HCT116 (cell line): ENCODE measurements at regions not wholly inside any gene's neighbourhood (a gene's known extent, or its start where the extent isn't known, plus 50 kb on each side); places are given as distances from the start of the nearest gene placed in this dataset.

ENCODE experiments used
- ATAC-seq: fragments of 200-7000 bp; cut with Tn5 transposase; 2 replicates; pipeline ENCODE4 v1.9.1; 2020; ENCODE audit warnings: mild to moderate bottlenecking, moderate library complexity
- BruUV-seq: library from RNA; stranded (reverse); fragments of 400-500 nt; replicated peaks from 2 replicates; lab custom pipeline; 2021; lab: Mats Ljungman, UMichigan
- CTCF ChIA-PET: fragments of 300-600 bp; sonication (Branson Sonifier 250); formaldehyde crosslinking; loops from one replicate; lab custom pipeline; 2021; ENCODE audit warnings: antibody characterized with exemption; lab: Charles Lee
- POLR2A ChIA-PET: fragments of 300-600, 350-600 bp; sonication (Branson Sonifier 250); formaldehyde crosslinking; loops from one replicate; lab custom pipeline; 2021; ENCODE audit warnings: antibody characterized with exemption; lab: Charles Lee
- RAD21 ChIA-PET, 2 experiments: fragments of 300-600 bp; sonication (Branson Sonifier 250); formaldehyde crosslinking; loops; one replicate each; lab custom pipeline; 2023; ENCODE audit warnings: low total read pairs in 2 of 2; ENCODE audit not compliant: uncharacterized antibody in 2 of 2, unreplicated experiment in 2 of 2, low non-redundant PET in 1 of 2; lab: Charles Lee
- DNase-seq: peaks from one replicate; pipeline ENCODE4 v3.0.0-alpha.2; 2010; ENCODE audit warnings: low read depth, low spot score
- H2AFZ ChIP-seq: fragments of 200-600 bp; shearing (Covaris generic), sonication (generic); 2 replicates; pipeline ENCODE4 v1.6.1; 2017; ENCODE audit warnings: low read depth, mixed run types, mixed read lengths, antibody characterized with exemption, low read length; ENCODE audit not compliant: poor library complexity, severe bottlenecking
- H3K27ac ChIP-seq: 2 replicates; pipeline ENCODE4 v1.5.1; 2012; ENCODE audit warnings: low read depth, low read length
- H3K27me3 ChIP-seq: fragments of 200-600 bp; sonication (generic); 2 replicates; pipeline ENCODE4 v1.6.1; 2016; ENCODE audit warnings: mixed run types, low read length, mixed read lengths; ENCODE audit not compliant: insufficient read depth
- H3K36me3 ChIP-seq, 2 experiments: fragments of 200-500 bp in 1 of 2; fragments of 200-600 bp in 1 of 2; sonication (Bioruptor generic) in 1 of 2; sonication (generic) in 1 of 2; 2 replicates each; pipeline versions ENCODE4 v1.5.1 to v1.6.1; 2014 to 2016; ENCODE audit warnings: low read length in 2 of 2, inconsistent platforms in 1 of 2, mixed read lengths in 1 of 2, mixed run types in 1 of 2; ENCODE audit not compliant: insufficient read depth in 2 of 2, control insufficient read depth in 1 of 2
- H3K4me1 ChIP-seq, 2 experiments: fragments of 200-600 bp in 1 of 2; sonication (generic) in 1 of 2; 2 replicates each; pipeline versions ENCODE4 v1.5.1 to v1.6.1; 2012 to 2017; ENCODE audit warnings: low read length in 2 of 2, inconsistent platforms in 1 of 2, mild to moderate bottlenecking in 1 of 2, mixed read lengths in 1 of 2, mixed run types in 1 of 2, moderate library complexity in 1 of 2; ENCODE audit not compliant: insufficient read depth in 2 of 2, control insufficient read depth in 1 of 2
- H3K4me2 ChIP-seq: fragments of 200-600 bp; sonication (generic); 2 replicates; pipeline ENCODE4 v1.6.1; 2017; ENCODE audit warnings: mixed run types, low read length, mixed read lengths
- H3K4me3 ChIP-seq, 2 experiments: fragments of 200-600 bp in 1 of 2; sonication (generic) in 1 of 2; replicated peaks in 1 of 2; 2 replicates each; pipeline ENCODE4 v1.5.1; 2011 to 2016; ENCODE audit warnings: low read length in 2 of 2, control low read depth in 1 of 2, low read depth in 1 of 2, mild to moderate bottlenecking in 1 of 2, mixed read lengths in 1 of 2, mixed run types in 1 of 2
- H3K79me2 ChIP-seq: fragments of 200-600 bp; sonication (generic); 2 replicates; pipeline ENCODE4 v1.6.1; 2017; ENCODE audit warnings: mild to moderate bottlenecking, mixed run types, low read length, moderate library complexity, mixed read lengths; ENCODE audit not compliant: insufficient read depth
- H3K9ac ChIP-seq: fragments of 200-600 bp; sonication (generic); 2 replicates; pipeline ENCODE4 v1.6.1; 2016; ENCODE audit warnings: low read length, mixed read lengths
- H3K9me2 ChIP-seq: fragments of 200-600 bp; sonication (generic), shearing (Covaris generic); 2 replicates; pipeline ENCODE4 v1.6.1; 2017; ENCODE audit warnings: mixed run types, mild to moderate bottlenecking, moderate library complexity; ENCODE audit not compliant: insufficient read depth
- H3K9me3 ChIP-seq, 2 experiments: fragments of 200-500 bp in 1 of 2; fragments of 200-600 bp in 1 of 2; sonication (Bioruptor generic) in 1 of 2; sonication (generic) in 1 of 2; 2 replicates each; pipeline ENCODE4 v1.6.1; 2014 to 2017; ENCODE audit warnings: low read length in 2 of 2, mixed read lengths in 2 of 2, inconsistent platforms in 1 of 2, low read depth in 1 of 2, mild to moderate bottlenecking in 1 of 2, mixed run types in 1 of 2, moderate library complexity in 1 of 2; ENCODE audit not compliant: control insufficient read depth in 1 of 2, insufficient read depth in 1 of 2
- H4K20me1 ChIP-seq: fragments of 200-600 bp; sonication (generic), shearing (Covaris generic); 2 replicates; pipeline ENCODE4 v1.6.1; 2017; ENCODE audit warnings: mixed run types, mild to moderate bottlenecking, moderate library complexity; ENCODE audit not compliant: insufficient read depth
- CBX3 ChIP-seq: IDR thresholded peaks from 2 replicates; pipeline ENCODE4 v1.6.1; 2012; ENCODE audit warnings: low read depth
- CEBPB ChIP-seq: IDR thresholded peaks from 2 replicates; pipeline ENCODE4 v1.6.1; 2012; ENCODE audit warnings: low read depth
- EGR1 ChIP-seq: IDR thresholded peaks from 2 replicates; pipeline ENCODE4 v1.6.1; 2012; ENCODE audit warnings: low read depth
- ELF1 ChIP-seq: IDR thresholded peaks from 2 replicates; pipeline ENCODE4 v1.6.1; 2012; ENCODE audit warnings: low read depth, borderline replicate concordance
- EZH2 ChIP-seq: fragments of 200-600 bp; sonication (generic); IDR thresholded peaks from 2 replicates; pipeline ENCODE4 v1.6.1; 2017; ENCODE audit warnings: antibody characterized with exemption, mixed run types
- EZH2phosphoT487 ChIP-seq: fragments of 200-600 bp; IDR thresholded peaks from 2 replicates; pipeline ENCODE4 v1.6.1; 2018; ENCODE audit warnings: antibody characterized with exemption, borderline replicate concordance
- JUND ChIP-seq: IDR thresholded peaks from 2 replicates; pipeline ENCODE4 v1.6.1; 2012
- POLR2A ChIP-seq: IDR thresholded peaks from 2 replicates; pipeline ENCODE4 v1.7.0; 2011; ENCODE audit warnings: borderline replicate concordance; ENCODE audit not compliant: insufficient read depth, insufficient read length; ENCODE audit errors: extremely low read depth
- POLR2AphosphoS5 ChIP-seq: IDR thresholded peaks from 2 replicates; pipeline ENCODE4 v1.6.1; 2011; ENCODE audit warnings: mild to moderate bottlenecking, low read depth, low read length, moderate library complexity
- RAD21 ChIP-seq: IDR thresholded peaks from 2 replicates; pipeline ENCODE4 v1.6.1; 2012; ENCODE audit warnings: low read depth, mild to moderate bottlenecking
- SIN3A ChIP-seq: IDR thresholded peaks from 2 replicates; pipeline ENCODE4 v1.6.1; 2012; ENCODE audit warnings: low read depth
- SP1 ChIP-seq: IDR thresholded peaks from 2 replicates; pipeline ENCODE4 v1.6.1; 2012; ENCODE audit warnings: low read depth
- SRF ChIP-seq: IDR thresholded peaks from 2 replicates; pipeline ENCODE4 v1.6.1; 2012; ENCODE audit warnings: low read depth
- TCF7L2 ChIP-seq: IDR thresholded peaks from 2 replicates; pipeline ENCODE4 v1.7.0; 2011; ENCODE audit warnings: borderline replicate concordance, inconsistent platforms; ENCODE audit not compliant: insufficient read depth, insufficient read length; ENCODE audit errors: extremely low read depth
- YY1 ChIP-seq: IDR thresholded peaks from 2 replicates; pipeline ENCODE4 v1.6.1; 2011; ENCODE audit warnings: low read length, low read depth, moderate library complexity, mild to moderate bottlenecking; ENCODE audit not compliant: insufficient replicate concordance; ENCODE audit errors: extremely low read depth
- ZBTB33 ChIP-seq: IDR thresholded peaks from 2 replicates; pipeline ENCODE4 v1.6.1; 2011; ENCODE audit warnings: mild to moderate bottlenecking, low read length, moderate library complexity; ENCODE audit not compliant: insufficient replicate concordance; ENCODE audit errors: extremely low read depth
- ZFX ChIP-seq: fragments of 450-650 bp; IDR thresholded peaks from 2 replicates; pipeline ENCODE4 v1.6.1; 2017
- ZNF274 ChIP-seq: fragments of 200-500 bp; sonication (Bioruptor generic); IDR thresholded peaks from 2 replicates; pipeline ENCODE4 v1.6.1; 2014; ENCODE audit warnings: mild to moderate bottlenecking, low read depth, low read length, inconsistent platforms
- intact Hi-C: fragments of 100-400 bp; cut with micrococcal nuclease; formaldehyde crosslinking; loops from 2 replicates; pipeline ENCODE4 v1.10.0; 2022
- TF ChIP-seq, protein P1 (sequence below): IDR thresholded peaks from 2 replicates; pipeline ENCODE4 v1.6.1; 2012
- TF ChIP-seq, protein P2 (sequence below): IDR thresholded peaks from 2 replicates; pipeline ENCODE4 v1.6.1; 2012

- no peak overlapping the region for H3K9ac ChIP-seq
- no peak overlapping the region for H2AFZ ChIP-seq
- BruUV-seq, result no TSS peak
- H3K9me3 ChIP-seq, result no peaks in the 10 kb centered on the region
- no peak for TF ChIP-seq SP1
- no peak for TF ChIP-seq EZH2phosphoT487
- TF ChIP-seq, protein P1, sequence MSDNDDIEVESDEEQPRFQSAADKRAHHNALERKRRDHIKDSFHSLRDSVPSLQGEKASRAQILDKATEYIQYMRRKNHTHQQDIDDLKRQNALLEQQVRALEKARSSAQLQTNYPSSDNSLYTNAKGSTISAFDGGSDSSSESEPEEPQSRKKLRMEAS, result no peak
- TF ChIP-seq YY1, result no peak
- TF ChIP-seq EGR1, result no peak
- TF ChIP-seq POLR2A, result no peak
- no peak for TF ChIP-seq CBX3
- TF ChIP-seq TCF7L2, result no peak
- TF ChIP-seq CEBPB, result no peak
- no peak for TF ChIP-seq JUND
- TF ChIP-seq SIN3A, result no peak
- no peak for TF ChIP-seq ZFX
- TF ChIP-seq SRF, result no peak
- TF ChIP-seq POLR2AphosphoS5, result no peak
- no peak for TF ChIP-seq EZH2
- TF ChIP-seq ZBTB33, result no peak
- TF ChIP-seq, protein P2, sequence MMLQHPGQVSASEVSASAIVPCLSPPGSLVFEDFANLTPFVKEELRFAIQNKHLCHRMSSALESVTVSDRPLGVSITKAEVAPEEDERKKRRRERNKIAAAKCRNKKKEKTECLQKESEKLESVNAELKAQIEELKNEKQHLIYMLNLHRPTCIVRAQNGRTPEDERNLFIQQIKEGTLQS, result no peak
- TF ChIP-seq ZNF274, result no peak
- no peak for TF ChIP-seq RAD21
- no peak for TF ChIP-seq ELF1
- no peak overlapping the region for H3K4me3 ChIP-seq
- no peaks in the 10 kb centered on the region for H3K27me3 ChIP-seq
- RAD21 ChIA-PET, result no interaction called here
- intact Hi-C loops, result no loop called here
- no peaks in the 10 kb centered on the region for H4K20me1 ChIP-seq
- no peak overlapping the region for H3K27ac ChIP-seq
- DNase-seq, result no peak
- no peaks in the 10 kb centered on the region for H3K36me3 ChIP-seq
- CTCF ChIA-PET, result no interaction called here
- H3K4me1 ChIP-seq, result no peaks in the 10 kb centered on the region
- no peak for ATAC-seq
- H3K79me2 ChIP-seq, result no peaks in the 10 kb centered on the region
- no peak overlapping the region for H3K4me2 ChIP-seq
- POLR2A ChIA-PET, result no interaction called here
- H3K9me2 ChIP-seq, result no peaks in the 10 kb centered on the region; the same call in 1 of the 2 replicates
Measured at GRCh38 chr7:81201188-81201587, 282.3 kb upstream of the SEMA3C start.
